Activated CD4-positive, alpha-beta memory T cell treated with anti-CD3 and anti-CD28 coated beads, Interleukin-2, amount 10 ng/mL, durations not matched to agents 7 days and 5 days (primary cell): ENCODE measurements at regions not wholly inside any gene's neighbourhood (a gene's known extent, or its start where the extent isn't known, plus 50 kb on each side); places are given as distances from the start of the nearest gene placed in this dataset.

Source experiments
- CTCF ChIA-PET: fragments of 350-600 bp; sonication (Branson Sonifier 250); formaldehyde crosslinking; loops from one replicate; lab custom pipeline; 2021; ENCODE audit warnings: antibody characterized with exemption, inconsistent platforms; lab: Charles Lee
- POLR2A ChIA-PET: fragments of 350-600 bp; sonication (Branson Sonifier 250); formaldehyde crosslinking; loops from one replicate; lab custom pipeline; 2021; ENCODE audit warnings: antibody characterized with exemption; lab: Charles Lee
- DNase-seq: peaks from one replicate; pipeline ENCODE4 v3.0.0-alpha.2; 2020
- H3K27ac Mint-ChIP-seq: one replicate; pipeline ENCODE4 v1.8.0; 2021; ENCODE audit warnings: mild to moderate bottlenecking, mixed read lengths
- H3K27me3 Mint-ChIP-seq: one replicate; pipeline ENCODE4 v1.8.0; 2021; ENCODE audit warnings: mixed read lengths
- H3K36me3 Mint-ChIP-seq: one replicate; pipeline ENCODE4 v1.8.0; 2021; ENCODE audit warnings: low read depth, mixed read lengths
- H3K4me1 Mint-ChIP-seq: one replicate; pipeline ENCODE4 v1.8.0; 2021; ENCODE audit warnings: mixed read lengths
- H3K4me3 Mint-ChIP-seq: one replicate; pipeline ENCODE4 v1.8.0; 2021; ENCODE audit warnings: mild to moderate bottlenecking, mixed read lengths
- H3K9me3 Mint-ChIP-seq: one replicate; pipeline ENCODE4 v1.8.0; 2021; ENCODE audit warnings: mixed read lengths

DNA sequence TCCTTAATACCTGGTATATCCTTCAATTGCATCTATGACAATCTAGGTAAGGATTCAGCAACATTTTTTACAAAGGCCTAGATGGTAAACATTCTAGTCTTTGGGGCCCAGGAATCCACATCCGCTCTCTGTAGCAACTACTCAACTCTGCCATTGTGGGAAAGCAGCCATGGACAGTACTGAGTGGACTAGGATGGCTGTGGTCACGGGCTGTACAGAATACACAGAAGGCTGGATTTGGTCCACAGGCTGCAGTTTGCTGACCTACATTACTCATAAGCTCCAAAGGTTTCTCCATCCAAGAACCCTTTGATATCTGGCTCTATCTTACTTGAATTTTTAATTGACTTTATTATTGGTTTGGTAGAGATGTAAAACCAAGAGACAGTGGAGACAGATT, 418.3 kb upstream of the LRRTM1 start:
- no peak overlapping the region for H3K27ac Mint-ChIP-seq
- H3K36me3 Mint-ChIP-seq = no peaks in the 10 kb centered on the region
- peaks cover 2% of the 10 kb centered on the region for H3K9me3 Mint-ChIP-seq
- POLR2A ChIA-PET = no interaction called here
- no peak overlapping the region for H3K4me3 Mint-ChIP-seq
- no peaks in the 10 kb centered on the region for H3K4me1 Mint-ChIP-seq
- CTCF ChIA-PET = no interaction called here
- no peak for DNase-seq
- no peaks in the 10 kb centered on the region for H3K27me3 Mint-ChIP-seq

- Mint-ChIP-seq H3K27me3 (no peaks in the 10 kb centered on the region), H3K4me1 (no peaks in the 10 kb centered on the region), H3K27ac (no peak overlapping the region), H3K4me3 (no peak overlapping the region), H3K36me3 (no peaks in the 10 kb centered on the region), H3K9me3 (peaks cover 2% of the 10 kb centered on the region)
- ChIA-PET POLR2A (no interaction called here), CTCF (no interaction called here)
- no peak for DNase-seq
Measured at GRCh38 chr2:80719607-80720006, 415.1 kb upstream of the LRRTM1 start.

GRCh38 chr2:80715433-80715832, 410.9 kb upstream of the LRRTM1 start:
- H3K4me3 Mint-ChIP-seq = no peak overlapping the region
- peaks cover 8% of the 10 kb centered on the region for H3K9me3 Mint-ChIP-seq
- DNase-seq = no peak
- ChIA-PET CTCF (no interaction called here), POLR2A (no interaction called here)
- H3K4me1 Mint-ChIP-seq = no peaks in the 10 kb centered on the region
- no peak overlapping the region for H3K27ac Mint-ChIP-seq
- no peaks in the 10 kb centered on the region for H3K36me3 Mint-ChIP-seq
- H3K27me3 Mint-ChIP-seq = no peaks in the 10 kb centered on the region

- no peaks in the 10 kb centered on the region for H3K4me1 Mint-ChIP-seq
- peaks cover 8% of the 10 kb centered on the region for H3K9me3 Mint-ChIP-seq
- ChIA-PET CTCF (no interaction called here), POLR2A (no interaction called here)
- no peak overlapping the region for H3K4me3 Mint-ChIP-seq
- no peak overlapping the region for H3K27ac Mint-ChIP-seq
- no peaks in the 10 kb centered on the region for H3K36me3 Mint-ChIP-seq
- DNase-seq = no peak
- H3K27me3 Mint-ChIP-seq = no peaks in the 10 kb centered on the region
Measured at GRCh38 chr2:80711915-80712314, 407.4 kb upstream of the LRRTM1 start.

DNA sequence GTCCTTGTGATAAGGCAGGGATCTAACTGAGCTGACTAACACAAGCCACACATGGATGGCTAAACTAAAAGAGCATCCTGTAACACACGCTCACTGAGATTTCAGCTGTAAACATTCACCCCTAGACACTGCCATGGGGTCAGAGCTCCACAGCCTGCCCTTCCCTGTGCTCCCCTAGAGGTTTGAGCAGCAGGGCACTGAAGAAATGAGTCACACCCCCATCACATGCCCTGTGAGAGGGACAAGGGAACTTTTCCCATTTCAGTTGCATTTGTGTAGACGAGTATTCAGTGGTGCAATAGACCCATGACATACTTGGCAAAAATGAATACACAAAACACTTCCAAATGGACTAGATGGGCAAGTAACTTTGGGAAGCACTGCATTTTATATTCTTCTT, 402.4 kb upstream of the LRRTM1 start:
- Mint-ChIP-seq H3K27me3 (no peaks in the 10 kb centered on the region), H3K9me3 (peaks cover 2% of the 10 kb centered on the region), H3K4me1 (no peaks in the 10 kb centered on the region), H3K27ac (no peak overlapping the region), H3K4me3 (no peak overlapping the region), H3K36me3 (no peaks in the 10 kb centered on the region)
- DNase-seq = no peak
- ChIA-PET POLR2A (no interaction called here), CTCF (no interaction called here)

GRCh38 chr2:80706541-80706940, 402.0 kb upstream of the LRRTM1 start:
- H3K9me3 Mint-ChIP-seq = peaks cover 2% of the 10 kb centered on the region
- ChIA-PET CTCF (no interaction called here), POLR2A (no interaction called here)
- no peak overlapping the region for H3K27ac Mint-ChIP-seq
- H3K36me3 Mint-ChIP-seq = no peaks in the 10 kb centered on the region
- H3K4me3 Mint-ChIP-seq = no peak overlapping the region
- H3K4me1 Mint-ChIP-seq = no peaks in the 10 kb centered on the region
- DNase-seq = no peak
- no peaks in the 10 kb centered on the region for H3K27me3 Mint-ChIP-seq

GRCh38 chr2:80703532-80703931, 399.0 kb upstream of the LRRTM1 start:
- Mint-ChIP-seq H3K4me3 (no peak overlapping the region), H3K27ac (no peak overlapping the region), H3K9me3 (peaks cover 7% of the 10 kb centered on the region), H3K36me3 (no peaks in the 10 kb centered on the region), H3K4me1 (no peaks in the 10 kb centered on the region), H3K27me3 (no peaks in the 10 kb centered on the region)
- DNase-seq = no peak
- ChIA-PET POLR2A (no interaction called here), CTCF (no interaction called here)

DNA sequence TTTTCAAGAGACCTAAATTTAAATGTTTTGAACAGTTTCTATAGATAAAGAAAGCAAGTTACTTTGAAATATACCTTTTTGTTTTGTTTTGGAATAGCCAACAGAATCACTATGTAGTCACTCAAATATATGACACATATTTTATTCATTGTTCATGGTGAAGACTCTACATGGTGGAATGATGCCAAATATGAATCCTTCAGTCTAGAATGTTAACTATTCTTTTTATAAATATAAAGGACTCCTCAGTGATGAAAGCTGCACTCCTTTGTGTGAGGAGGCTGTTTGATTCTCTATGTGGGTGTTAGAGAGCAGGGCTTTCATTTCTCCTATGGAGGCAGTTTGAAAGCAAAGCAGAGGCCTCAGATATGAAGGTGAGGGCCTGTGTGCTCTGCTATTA, 396.4 kb upstream of the LRRTM1 start:
- ChIA-PET CTCF (no interaction called here), POLR2A (no interaction called here)
- Mint-ChIP-seq H3K27ac (no peak overlapping the region), H3K9me3 (peaks cover 8% of the 10 kb centered on the region), H3K27me3 (no peaks in the 10 kb centered on the region), H3K36me3 (no peaks in the 10 kb centered on the region), H3K4me1 (no peaks in the 10 kb centered on the region), H3K4me3 (no peak overlapping the region)
- no peak for DNase-seq
